Activated CD8-positive, alpha-beta memory T cell treated with anti-CD3 and anti-CD28 coated beads, Interleukin-2, amount 50 U/mL, for 24 hours (primary cell): ENCODE measurements at regions not wholly inside any gene's neighbourhood (a gene's known extent, or its start where the extent isn't known, plus 50 kb on each side); places are given as distances from the start of the nearest gene placed in this dataset.
"Not testable (repeated sequence)": the region's sequence is repeated elsewhere in the genome, so short reads cannot be mapped to it uniquely, and the experiment has no call there.

ENCODE experiments used
- DNase-seq: peaks from one replicate; pipeline ENCODE4 v3.0.0-alpha.2; 2020; ENCODE audit errors: extremely low read depth

GRCh38 chr4:12933760-12934221 is 550.3 kb downstream of the RAB28 start:
- no peak for DNase-seq

- DNase-seq, result no peak
Observed at GRCh38 chr4:12932203-12932788, 551.8 kb downstream of the RAB28 start.

- no peak for DNase-seq
Observed at GRCh38 chr4:12929784-12930183, 554.4 kb downstream of the RAB28 start.

GRCh38 chr4:12928751-12929150 is 555.4 kb downstream of the RAB28 start:
- DNase-seq, result no peak

- no peak for DNase-seq
Observed at GRCh38 chr4:12926189-12927066, 557.7 kb downstream of the RAB28 start.

GRCh38 chr4:12924728-12925320 is 559.3 kb downstream of the RAB28 start:
- no peak for DNase-seq

- no peak for DNase-seq
Observed at GRCh38 chr4:12924253-12924652, 559.9 kb downstream of the RAB28 start.

- no peak for DNase-seq
Observed at GRCh38 chr4:12912896-12913418, 571.2 kb downstream of the RAB28 start.

- DNase-seq, result no peak
Observed at GRCh38 chr4:12911750-12912358, 572.3 kb downstream of the RAB28 start.

GRCh38 chr4:12903640-12904039 is 580.5 kb downstream of the RAB28 start:
- DNase-seq, result not testable (repeated sequence)

- no peak for DNase-seq
Observed at GRCh38 chr4:12902735-12903134, 581.4 kb downstream of the RAB28 start.

GRCh38 chr4:12897954-12898353 is 586.2 kb downstream of the RAB28 start:
- no peak for DNase-seq

GRCh38 chr4:12894062-12894461 is 590.1 kb downstream of the RAB28 start:
- DNase-seq, result no peak

GRCh38 chr4:12889054-12889453 is 595.1 kb downstream of the RAB28 start:
- no peak for DNase-seq

GRCh38 chr4:12884846-12885796 is 599.0 kb downstream of the RAB28 start:
- DNase-seq, result no peak

GRCh38 chr4:12881945-12882584 is 602.1 kb downstream of the RAB28 start:
- no peak for DNase-seq

- no peak for DNase-seq
Observed at GRCh38 chr4:12880844-12881243, 603.3 kb downstream of the RAB28 start.

- DNase-seq, result no peak
Observed at GRCh38 chr4:12879496-12879895, 604.6 kb downstream of the RAB28 start.

GRCh38 chr4:12875640-12876243 is 608.4 kb downstream of the RAB28 start:
- no peak for DNase-seq

GRCh38 chr4:12873351-12873750 is 610.8 kb downstream of the RAB28 start:
- no peak for DNase-seq
